LNCAP (cell line): ENCODE measurements at regions not wholly inside any gene's neighbourhood (a gene's known extent, or its start where the extent isn't known, plus 50 kb on each side); places are given as distances from the start of the nearest gene placed in this dataset.

Experiments
- CTCF ChIP-seq: fragments of 450-650 bp; IDR thresholded peaks from 2 replicates; pipeline ENCODE4 v1.5.1; 2017; ENCODE audit warnings: mild to moderate bottlenecking

GRCh38 chr5:106749826-106750225 is 920.9 kb downstream of the EFNA5 start:
- TF ChIP-seq CTCF = no peak

GRCh38 chr5:106739127-106739526 is 931.6 kb downstream of the EFNA5 start:
- no peak for TF ChIP-seq CTCF

GRCh38 chr5:106737111-106737510 is 933.6 kb downstream of the EFNA5 start:
- TF ChIP-seq CTCF = no peak

DNA sequence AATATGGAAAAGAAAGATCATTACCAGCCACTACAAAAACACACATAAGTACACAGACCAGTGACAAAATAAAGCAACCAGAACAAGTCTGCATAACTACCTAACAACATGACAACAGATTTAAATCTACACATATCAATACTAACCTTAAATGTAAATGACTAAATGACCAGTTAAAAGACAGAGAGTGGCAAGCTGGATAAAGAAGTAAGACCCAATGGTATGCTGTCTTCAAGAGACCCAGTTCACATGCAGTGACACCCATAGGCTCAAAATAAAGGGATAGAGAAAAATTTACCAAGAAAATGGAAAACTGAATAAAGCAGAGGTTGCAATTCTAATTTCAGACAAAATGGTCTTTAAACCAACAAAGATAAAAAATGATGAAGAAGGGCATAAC is 938.1 kb downstream of the EFNA5 start:
- no peak for TF ChIP-seq CTCF

- no peak for TF ChIP-seq CTCF
Measured at GRCh38 chr5:106730912-106731311, 939.8 kb downstream of the EFNA5 start.

DNA sequence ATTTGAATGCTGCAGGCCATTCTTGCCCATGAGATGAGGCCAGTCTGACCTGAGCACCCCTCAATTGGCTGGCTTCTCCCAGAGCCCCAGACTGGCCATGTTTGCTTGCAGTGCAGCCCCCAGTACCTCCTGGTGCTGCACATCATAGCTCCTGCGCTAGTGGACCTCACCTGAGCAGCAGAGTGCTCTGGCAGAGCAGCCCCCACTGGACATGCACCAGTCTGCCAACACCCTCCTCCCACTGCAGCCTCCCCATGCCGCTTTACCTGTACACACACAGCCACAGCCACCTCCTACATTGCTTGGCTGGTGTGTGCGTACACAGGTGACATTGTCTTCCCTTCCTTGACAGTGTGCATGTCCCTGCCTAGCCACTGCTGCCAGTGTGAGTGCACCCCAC is 940.2 kb downstream of the EFNA5 start:
- TF ChIP-seq CTCF = no peak

- TF ChIP-seq CTCF = no peak
Measured at GRCh38 chr5:106728208-106728607, 942.5 kb downstream of the EFNA5 start.

- no peak for TF ChIP-seq CTCF
Measured at GRCh38 chr5:106727071-106727470, 943.7 kb downstream of the EFNA5 start.
